Right kidney (tissue), 1 donor: ENCODE measurements at regions not wholly inside any gene's neighbourhood (a gene's known extent, or its start where the extent isn't known, plus 50 kb on each side); places are given as distances from the start of the nearest gene placed in this dataset.

Source experiments
- DNase-seq: peaks from one replicate; pipeline ENCODE4 v3.0.0-alpha.2; 2016

GRCh38 chrX:131779306-131779705 lies 235.4 kb downstream of the OR13H1 start:
- DNase-seq: no peak

- DNase-seq: no peak
Measured at GRCh38 chrX:131779741-131780140, 235.9 kb downstream of the OR13H1 start.

GRCh38 chrX:131782646-131783045 lies 238.8 kb downstream of the OR13H1 start:
- DNase-seq: no peak

- no peak for DNase-seq
Measured at GRCh38 chrX:131783555-131784308, 239.4 kb upstream of the STK26 start.

- DNase-seq: no peak
Measured at GRCh38 chrX:131789664-131790063, 233.4 kb upstream of the STK26 start.

GRCh38 chrX:131791608-131792355 lies 231.3 kb upstream of the STK26 start:
- DNase-seq: no peak

- no peak for DNase-seq
Measured at GRCh38 chrX:131792356-131792749, 230.7 kb upstream of the STK26 start.

GRCh38 chrX:131792789-131793462 lies 230.2 kb upstream of the STK26 start:
- no peak for DNase-seq

GRCh38 chrX:131795442-131796229 lies 227.5 kb upstream of the STK26 start:
- no peak for DNase-seq

GRCh38 chrX:131801066-131801465 lies 222.0 kb upstream of the STK26 start:
- no peak for DNase-seq

- DNase-seq: no peak
Measured at GRCh38 chrX:131801911-131802310, 221.2 kb upstream of the STK26 start.

GRCh38 chrX:131802836-131803626 lies 220.1 kb upstream of the STK26 start:
- DNase-seq: no peak

- no peak for DNase-seq
Measured at GRCh38 chrX:131812847-131813825, 210.0 kb upstream of the STK26 start.

- no peak for DNase-seq
Measured at GRCh38 chrX:131816551-131817136, 206.5 kb upstream of the STK26 start.

GRCh38 chrX:131818297-131818936 lies 204.7 kb upstream of the STK26 start:
- no peak for DNase-seq

GRCh38 chrX:131821945-131822622 lies 201.0 kb upstream of the STK26 start:
- DNase-seq: no peak

GRCh38 chrX:131826572-131826971 lies 196.5 kb upstream of the STK26 start:
- no peak for DNase-seq

GRCh38 chrX:131827935-131828334 lies 195.2 kb upstream of the STK26 start:
- DNase-seq: no peak

GRCh38 chrX:131828482-131828881 lies 194.6 kb upstream of the STK26 start:
- DNase-seq: no peak
